Tibial artery (tissue), 4 donors: ENCODE measurements at regions not wholly inside any gene's neighbourhood (a gene's known extent, or its start where the extent isn't known, plus 50 kb on each side); places are given as distances from the start of the nearest gene placed in this dataset.

Source experiments
- DNase-seq, 2 donors: peaks; one replicate each; pipeline ENCODE4 v3.0.0-alpha.2; 2019
- H3K27ac ChIP-seq, 2 donors: fragments of 200-600 bp; sonication (generic) in 1 of 2; 1 replicate in 1 of 2; 2 replicates in 1 of 2; pipeline ENCODE4 v1.5.1; 2018 to 2019; ENCODE audit warnings: mild to moderate bottlenecking in 1 of 2
- H3K27me3 ChIP-seq, 2 donors: fragments of 200-600 bp; sonication (generic) in 1 of 2; one replicate each; pipeline versions ENCODE4 v1.5.1 to v1.6.0; 2016 to 2019
- H3K36me3 ChIP-seq, 3 donors: fragments of 200-600 bp; sonication (generic) in 2 of 3; one replicate each; pipeline ENCODE4 v1.5.1; 2016 to 2019; ENCODE audit warnings: mild to moderate bottlenecking in 2 of 3
- H3K4me1 ChIP-seq, 4 donors: fragments of 200-600 bp; sonication (generic) in 2 of 4; 1 replicate in 3 of 4; 2 replicates in 1 of 4; pipeline ENCODE4 v1.5.1; 2016 to 2019
- H3K4me3 ChIP-seq, 2 donors: fragments of 200-600 bp; sonication (generic) in 1 of 2; 1 replicate in 1 of 2; 2 replicates in 1 of 2; pipeline ENCODE4 v1.5.1; 2018 to 2019; ENCODE audit warnings: mild to moderate bottlenecking in 2 of 2
- H3K9me3 ChIP-seq, 3 donors: fragments of 200-600 bp; sonication (generic) in 1 of 3; one replicate each; pipeline ENCODE4 v1.5.1; 2016 to 2019
- CTCF ChIP-seq, 2 experiments: fragments of 200-600 bp in 1 of 2; fragments of 450-650 bp in 1 of 2; IDR thresholded peaks; one replicate each; pipeline ENCODE4 v1.5.1; 2017 to 2019; ENCODE audit warnings: antibody characterized with exemption in 2 of 2, mild to moderate bottlenecking in 1 of 2, moderate library complexity in 1 of 2
- intact Hi-C: fragments of 100-400 bp; cut with DNase I; formaldehyde crosslinking; loops from one replicate; pipeline ENCODE4 v1.15.0; 2023; ENCODE audit warnings: low total_unique reads

- TF ChIP-seq CTCF (IDR thresholded peaks at IDR 0.05), result no peak
Observed at GRCh38 chr18:39793609-39794008, 2161.4 kb upstream of the PIK3C3 start.

GRCh38 chr18:39788383-39788782 is 2166.7 kb upstream of the PIK3C3 start:
- Histone ChIP-seq H3K36me3 (no peaks in the 10 kb centered on the region), H3K4me3 (no peak overlapping the region), H3K27me3 (no peaks in the 10 kb centered on the region), H3K4me1 (no peaks in the 10 kb centered on the region), H3K9me3 (no peaks in the 10 kb centered on the region), H3K27ac (no peak overlapping the region)
- DNase-seq, result no peak
- TF ChIP-seq CTCF (IDR thresholded peaks at IDR 0.05), result no peak
- intact Hi-C loops, result no loop called here

More at GRCh38 chr18:39793609-39794008, 2161.4 kb upstream of the PIK3C3 start:
- Histone ChIP-seq H3K4me1 (no peaks in the 10 kb centered on the region), H3K9me3 (no peaks in the 10 kb centered on the region), H3K4me3 (no peak overlapping the region), H3K27me3 (no peaks in the 10 kb centered on the region), H3K27ac (no peak overlapping the region), H3K36me3 (no peaks in the 10 kb centered on the region)
- DNase-seq, result no peak
- intact Hi-C loops, result no loop called here

GRCh38 chr18:39786477-39786876 is 2168.6 kb upstream of the PIK3C3 start:
- no peak overlapping the region for H3K27ac ChIP-seq
- intact Hi-C loops, result no loop called here
- H3K4me3 ChIP-seq, result no peak overlapping the region
- no peak for TF ChIP-seq CTCF (IDR thresholded peaks at IDR 0.05)
- H3K27me3 ChIP-seq, result no peaks in the 10 kb centered on the region
- no peaks in the 10 kb centered on the region for H3K9me3 ChIP-seq
- H3K36me3 ChIP-seq, result no peaks in the 10 kb centered on the region
- H3K4me1 ChIP-seq, result no peaks in the 10 kb centered on the region
- no peak for DNase-seq

GRCh38 chr18:39784541-39784940 is 2170.5 kb upstream of the PIK3C3 start:
- no peaks in the 10 kb centered on the region for H3K27me3 ChIP-seq
- no peaks in the 10 kb centered on the region for H3K4me1 ChIP-seq
- no peak overlapping the region for H3K4me3 ChIP-seq
- no peak overlapping the region for H3K27ac ChIP-seq
- intact Hi-C loops, result no loop called here
- TF ChIP-seq CTCF (IDR thresholded peaks at IDR 0.05), result no peak
- H3K36me3 ChIP-seq, result no peaks in the 10 kb centered on the region
- no peaks in the 10 kb centered on the region for H3K9me3 ChIP-seq
- no peak for DNase-seq

- H3K36me3 ChIP-seq, result no peaks in the 10 kb centered on the region
- intact Hi-C loops, result no loop called here
- no peaks in the 10 kb centered on the region for H3K9me3 ChIP-seq
- no peaks in the 10 kb centered on the region for H3K27me3 ChIP-seq
- H3K4me1 ChIP-seq, result no peaks in the 10 kb centered on the region
- DNase-seq, result no peak
- TF ChIP-seq CTCF (IDR thresholded peaks at IDR 0.05), result no peak
- H3K4me3 ChIP-seq, result no peak overlapping the region
- no peak overlapping the region for H3K27ac ChIP-seq
Observed at GRCh38 chr18:39781565-39781964, 2173.5 kb upstream of the PIK3C3 start.

- Histone ChIP-seq H3K4me1 (no peaks in the 10 kb centered on the region), H3K36me3 (no peaks in the 10 kb centered on the region), H3K9me3 (no peaks in the 10 kb centered on the region), H3K27me3 (no peaks in the 10 kb centered on the region), H3K4me3 (no peak overlapping the region), H3K27ac (no peak overlapping the region)
- no peak for DNase-seq
- intact Hi-C loops, result no loop called here
- no peak for TF ChIP-seq CTCF (IDR thresholded peaks at IDR 0.05)
Observed at GRCh38 chr18:39780774-39781173, 2174.3 kb upstream of the PIK3C3 start.
